ENCODE measurements at regions not wholly inside any gene's neighbourhood (a gene's known extent, or its start where the extent isn't known, plus 50 kb on each side); places are given as distances from the start of the nearest gene placed in this dataset.

- peaks cover 4% of the 10 kb centered on the region for H3K9me3 ChIP-seq (ENCODE audit: control insufficient read depth, low read length)
- no peaks in the 10 kb centered on the region for H3K4me1 ChIP-seq (ENCODE audit: control insufficient read depth, insufficient read depth, low read length, poor library complexity, severe bottlenecking)
- 76 to 88% methylated on average over 6 to 8 of the region's 10 CpGs for WGBS, 2 experiments (ENCODE audit: insufficient coverage in 2 of 2)
- no peaks in the 10 kb centered on the region for H3K36me3 ChIP-seq (ENCODE audit: control insufficient read depth, insufficient read depth, low read length)
- H3K27ac ChIP-seq (ENCODE audit: low read depth, low read length, severe bottlenecking), result no peak overlapping the region
- H3K4me3 ChIP-seq (ENCODE audit: extremely low read depth, insufficient read depth, low read length, poor library complexity, severe bottlenecking), result no peak overlapping the region
These were observed 588.6 kb upstream of the GRAMD2B start for GRCh38 chr5:125834438-125835115.

DNA sequence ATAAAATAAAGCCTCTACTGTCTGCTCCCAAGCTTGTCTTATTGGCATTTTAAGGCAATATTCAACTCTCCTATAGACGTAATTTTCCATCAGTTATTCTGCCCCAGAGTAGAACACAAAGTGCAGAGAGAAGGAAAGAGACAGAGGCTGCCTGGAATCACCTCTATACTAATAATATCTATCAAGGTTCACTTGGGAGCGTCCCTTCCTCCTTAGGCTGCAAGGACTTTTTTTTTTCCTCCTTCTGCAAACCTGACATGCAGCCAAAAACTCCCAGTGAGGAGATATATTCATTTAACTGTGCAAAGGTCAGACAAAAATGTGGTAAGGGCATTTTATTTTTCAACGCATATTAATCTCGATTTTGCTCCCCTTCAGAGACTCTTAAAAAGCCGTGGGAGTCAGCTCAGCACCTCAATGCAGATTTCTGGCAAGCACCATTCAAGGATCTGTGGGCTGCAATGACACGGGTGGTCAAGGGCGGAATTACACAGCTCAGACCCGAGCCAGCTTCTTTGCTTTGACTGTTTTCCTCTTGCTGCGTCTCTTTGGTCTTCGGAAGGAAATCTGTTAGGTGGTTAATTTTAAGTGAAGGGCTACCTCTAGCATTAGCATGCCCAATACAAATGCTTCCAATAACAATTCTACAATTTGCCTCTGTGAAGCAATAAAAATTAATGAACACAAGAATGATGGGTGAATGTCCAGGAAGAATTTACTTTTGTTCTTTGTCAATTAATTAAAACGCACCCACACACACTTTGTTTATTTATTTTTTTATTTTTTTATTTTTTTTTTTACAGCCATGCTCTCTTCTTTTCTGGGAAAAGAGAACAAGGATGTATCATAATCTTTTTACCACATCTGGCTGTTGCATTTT lies 587.7 kb upstream of the GRAMD2B start:
- no peak overlapping the region for H3K4me3 ChIP-seq (ENCODE audit: extremely low read depth, insufficient read depth, low read length, poor library complexity, severe bottlenecking)
- H3K27ac ChIP-seq (ENCODE audit: low read depth, low read length, severe bottlenecking), result no peak overlapping the region
- H3K9me3 ChIP-seq (ENCODE audit: control insufficient read depth, low read length), result peaks cover 4% of the 10 kb centered on the region
- 26 to 38% methylated on average over 6 to 7 of the region's 11 CpGs for WGBS, 2 experiments (ENCODE audit: insufficient coverage in 2 of 2)
- H3K4me1 ChIP-seq (ENCODE audit: control insufficient read depth, insufficient read depth, low read length, poor library complexity, severe bottlenecking), result no peaks in the 10 kb centered on the region
- H3K36me3 ChIP-seq (ENCODE audit: control insufficient read depth, insufficient read depth, low read length), result no peaks in the 10 kb centered on the region

DNA sequence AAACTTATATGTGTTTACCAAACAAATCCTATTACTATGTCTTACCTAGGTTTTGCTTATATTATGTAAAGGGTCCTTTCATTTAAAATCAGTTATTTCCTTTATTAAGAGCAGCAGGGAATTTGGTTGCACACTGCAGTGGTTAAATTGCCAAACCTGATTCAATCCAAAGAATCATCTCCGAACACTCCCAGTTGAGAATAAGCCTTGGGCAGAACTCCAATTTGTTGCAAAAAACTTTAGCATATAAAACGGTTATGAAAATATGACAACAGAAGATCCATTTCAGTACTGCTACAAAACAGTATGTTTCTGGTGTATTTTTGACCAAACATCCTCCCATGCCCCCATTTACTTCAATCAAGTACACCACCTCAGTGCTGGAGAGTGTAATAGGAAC lies 587.0 kb upstream of the GRAMD2B start:
- 83% methylated on average over 1 of the region's 2 CpGs; no CpG with 5 or more reads in 1 of the 2 experiments for WGBS, 2 experiments (ENCODE audit: insufficient coverage in 2 of 2)
- Histone ChIP-seq H3K36me3 (ENCODE audit: control insufficient read depth, insufficient read depth, low read length) (no peaks in the 10 kb centered on the region), H3K9me3 (ENCODE audit: control insufficient read depth, low read length) (peaks cover 2% of the 10 kb centered on the region), H3K4me1 (ENCODE audit: control insufficient read depth, insufficient read depth, low read length, poor library complexity, severe bottlenecking) (no peaks in the 10 kb centered on the region), H3K27ac (ENCODE audit: low read depth, low read length, severe bottlenecking) (no peak overlapping the region), H3K4me3 (ENCODE audit: extremely low read depth, insufficient read depth, low read length, poor library complexity, severe bottlenecking) (no peak overlapping the region)

GRCh38 chr5:125837866-125838265 lies 585.3 kb upstream of the GRAMD2B start:
- no peaks in the 10 kb centered on the region for H3K36me3 ChIP-seq (ENCODE audit: control insufficient read depth, insufficient read depth, low read length)
- no peaks in the 10 kb centered on the region for H3K4me1 ChIP-seq (ENCODE audit: control insufficient read depth, insufficient read depth, low read length, poor library complexity, severe bottlenecking)
- WGBS, 2 experiments (ENCODE audit: insufficient coverage in 2 of 2), result 95 to 100% methylated on average over 1 to 2 of the region's 3 CpGs

DNA sequence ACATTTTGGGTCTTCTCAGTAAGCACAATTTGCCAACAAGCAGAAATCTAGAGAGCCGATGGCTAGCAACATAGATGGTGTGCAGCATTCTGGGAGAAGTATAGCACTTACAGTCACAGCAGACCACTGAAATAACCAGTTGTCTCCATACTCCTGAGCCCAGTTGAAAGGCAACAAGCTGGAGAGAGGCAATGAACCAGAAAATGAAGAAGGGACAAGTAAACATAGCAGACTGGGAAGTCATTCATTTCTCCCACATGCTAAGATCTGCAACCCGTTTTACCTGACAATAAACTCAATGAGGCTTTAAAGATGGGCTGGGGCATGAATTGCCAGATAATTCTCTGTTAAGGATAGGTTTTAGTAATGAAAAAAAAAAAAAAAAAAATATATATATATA lies 575.6 kb upstream of the GRAMD2B start:
- H3K36me3 ChIP-seq (ENCODE audit: control insufficient read depth, insufficient read depth, low read length), result no peaks in the 10 kb centered on the region
- H3K27ac ChIP-seq (ENCODE audit: low read depth, low read length, severe bottlenecking), result no peak overlapping the region
- WGBS, 2 experiments (ENCODE audit: insufficient coverage in 2 of 2), result no CpG with 5 or more reads among the region's 2 CpGs
- no peaks in the 10 kb centered on the region for H3K9me3 ChIP-seq (ENCODE audit: control insufficient read depth, low read length)
- no peaks in the 10 kb centered on the region for H3K4me1 ChIP-seq (ENCODE audit: control insufficient read depth, insufficient read depth, low read length, poor library complexity, severe bottlenecking)
- no peak overlapping the region for H3K4me3 ChIP-seq (ENCODE audit: extremely low read depth, insufficient read depth, low read length, poor library complexity, severe bottlenecking)

More at GRCh38 chr5:125837866-125838265, 585.3 kb upstream of the GRAMD2B start:
- Histone ChIP-seq H3K4me3 (ENCODE audit: extremely low read depth, insufficient read depth, low read length, poor library complexity, severe bottlenecking) (no peak overlapping the region), H3K9me3 (ENCODE audit: control insufficient read depth, low read length) (no peaks in the 10 kb centered on the region), H3K27ac (ENCODE audit: low read depth, low read length, severe bottlenecking) (no peak overlapping the region)

DNA sequence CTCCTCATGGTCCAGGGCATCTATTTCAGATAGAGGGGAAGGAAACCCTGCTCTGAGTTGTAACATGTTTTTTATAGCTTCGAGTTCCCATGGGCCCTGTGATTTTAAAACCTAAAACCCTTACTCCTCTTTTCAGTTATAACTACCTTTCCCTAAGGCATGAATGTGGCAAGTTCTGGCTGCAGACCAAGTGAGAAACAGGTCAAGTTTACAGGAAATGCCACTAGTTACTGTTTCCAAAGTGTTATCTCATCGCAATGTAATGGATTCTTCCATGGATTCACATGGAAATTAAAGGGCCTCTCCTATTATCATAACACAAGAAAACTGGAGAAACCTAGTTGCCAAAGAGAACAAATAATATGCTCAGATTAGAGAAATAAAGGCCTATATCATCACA lies 574.5 kb upstream of the GRAMD2B start:
- 86% methylated on average over 2 of the region's 2 CpGs; no CpG with 5 or more reads in 1 of the 2 experiments for WGBS, 2 experiments (ENCODE audit: insufficient coverage in 2 of 2)

GRCh38 chr5:125856949-125857348 lies 566.3 kb upstream of the GRAMD2B start:
- Histone ChIP-seq H3K4me1 (ENCODE audit: control insufficient read depth, insufficient read depth, low read length, poor library complexity, severe bottlenecking) (no peaks in the 10 kb centered on the region), H3K9me3 (ENCODE audit: control insufficient read depth, low read length) (no peaks in the 10 kb centered on the region), H3K4me3 (ENCODE audit: extremely low read depth, insufficient read depth, low read length, poor library complexity, severe bottlenecking) (no peak overlapping the region), H3K27ac (ENCODE audit: low read depth, low read length, severe bottlenecking) (no peak overlapping the region), H3K36me3 (ENCODE audit: control insufficient read depth, insufficient read depth, low read length) (no peaks in the 10 kb centered on the region)
- no CpG with 5 or more reads among the region's 3 CpGs for WGBS, 2 experiments (ENCODE audit: insufficient coverage in 2 of 2)

More for the DNA sequence above, 574.5 kb upstream of the GRAMD2B start:
- no peaks in the 10 kb centered on the region for H3K4me1 ChIP-seq (ENCODE audit: control insufficient read depth, insufficient read depth, low read length, poor library complexity, severe bottlenecking)
- no peak overlapping the region for H3K27ac ChIP-seq (ENCODE audit: low read depth, low read length, severe bottlenecking)
- no peaks in the 10 kb centered on the region for H3K36me3 ChIP-seq (ENCODE audit: control insufficient read depth, insufficient read depth, low read length)
- H3K4me3 ChIP-seq (ENCODE audit: extremely low read depth, insufficient read depth, low read length, poor library complexity, severe bottlenecking), result no peak overlapping the region
- H3K9me3 ChIP-seq (ENCODE audit: control insufficient read depth, low read length), result no peaks in the 10 kb centered on the region

DNA sequence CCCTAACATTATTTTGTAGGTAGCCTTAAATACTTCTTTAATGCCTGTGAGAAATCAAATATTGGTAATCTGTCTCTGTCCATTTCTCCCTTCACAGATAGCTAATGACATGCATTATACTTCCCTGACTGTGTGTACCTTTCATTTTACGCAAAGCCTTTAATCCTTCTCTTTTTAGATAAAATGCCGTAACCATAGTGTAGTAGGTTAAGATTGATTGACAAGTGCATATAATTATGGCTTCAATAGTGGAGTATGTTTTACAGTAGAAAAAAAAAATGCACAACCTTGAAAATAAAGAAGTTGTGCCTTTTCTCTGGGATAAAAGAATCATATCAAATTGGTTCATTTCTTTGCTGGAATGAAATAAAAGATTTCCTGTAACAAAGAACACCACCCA lies 559.6 kb upstream of the GRAMD2B start:
- WGBS, 2 experiments (ENCODE audit: insufficient coverage in 2 of 2), result no CpG with 5 or more reads among the region's 2 CpGs

DNA sequence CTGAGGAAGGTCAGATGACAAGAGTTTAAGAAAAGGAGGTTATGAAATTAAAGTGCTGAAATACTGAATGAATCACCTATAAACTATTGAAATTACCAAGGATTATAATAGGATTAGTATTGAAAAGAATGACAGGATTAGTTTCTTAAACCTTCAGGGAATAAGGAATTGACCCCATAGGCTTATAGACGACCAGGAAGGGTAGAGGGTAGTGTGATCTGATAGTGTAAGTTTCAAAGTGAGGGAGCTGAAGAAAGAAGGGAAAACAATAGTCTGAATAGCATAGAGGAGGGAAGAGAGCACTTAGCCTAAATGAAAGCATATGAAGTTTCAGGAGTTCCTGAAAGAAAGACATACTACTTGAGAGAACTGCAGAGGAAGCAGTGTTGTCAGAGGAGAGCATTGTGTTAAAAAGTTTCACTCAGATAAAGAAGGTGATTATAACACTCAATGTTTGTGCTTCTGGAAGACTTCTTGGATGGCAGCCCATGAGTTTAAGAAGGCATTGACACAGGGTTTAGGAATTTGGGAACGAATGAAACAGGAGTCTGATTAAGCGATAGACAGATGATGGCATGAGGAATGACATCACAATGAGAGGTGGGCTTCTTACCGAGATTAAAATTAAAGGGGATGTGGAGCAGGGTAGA lies 557.9 kb upstream of the GRAMD2B start:
- WGBS, 2 experiments (ENCODE audit: insufficient coverage in 2 of 2), result 56 to 61% methylated on average over 4 of the region's 4 CpGs
- H3K9me3 ChIP-seq (ENCODE audit: control insufficient read depth, low read length), result no peaks in the 10 kb centered on the region
- H3K27ac ChIP-seq (ENCODE audit: low read depth, low read length, severe bottlenecking), result no peak overlapping the region
- H3K4me3 ChIP-seq (ENCODE audit: extremely low read depth, insufficient read depth, low read length, poor library complexity, severe bottlenecking), result no peak overlapping the region
- H3K4me1 ChIP-seq (ENCODE audit: control insufficient read depth, insufficient read depth, low read length, poor library complexity, severe bottlenecking), result no peaks in the 10 kb centered on the region
- no peaks in the 10 kb centered on the region for H3K36me3 ChIP-seq (ENCODE audit: control insufficient read depth, insufficient read depth, low read length)

More for the DNA sequence above, 559.6 kb upstream of the GRAMD2B start:
- no peaks in the 10 kb centered on the region for H3K36me3 ChIP-seq (ENCODE audit: control insufficient read depth, insufficient read depth, low read length)
- H3K4me1 ChIP-seq (ENCODE audit: control insufficient read depth, insufficient read depth, low read length, poor library complexity, severe bottlenecking), result no peaks in the 10 kb centered on the region
- no peak overlapping the region for H3K27ac ChIP-seq (ENCODE audit: low read depth, low read length, severe bottlenecking)
- no peaks in the 10 kb centered on the region for H3K9me3 ChIP-seq (ENCODE audit: control insufficient read depth, low read length)
- no peak overlapping the region for H3K4me3 ChIP-seq (ENCODE audit: extremely low read depth, insufficient read depth, low read length, poor library complexity, severe bottlenecking)

GRCh38 chr5:125868036-125868435 lies 555.2 kb upstream of the GRAMD2B start:
- Histone ChIP-seq H3K36me3 (ENCODE audit: control insufficient read depth, insufficient read depth, low read length) (no peaks in the 10 kb centered on the region), H3K27ac (ENCODE audit: low read depth, low read length, severe bottlenecking) (no peak overlapping the region), H3K4me3 (ENCODE audit: extremely low read depth, insufficient read depth, low read length, poor library complexity, severe bottlenecking) (no peak overlapping the region), H3K4me1 (ENCODE audit: control insufficient read depth, insufficient read depth, low read length, poor library complexity, severe bottlenecking) (no peaks in the 10 kb centered on the region), H3K9me3 (ENCODE audit: control insufficient read depth, low read length) (no peaks in the 10 kb centered on the region)
- no CpG with 5 or more reads among the region's 1 CpG for WGBS, 2 experiments (ENCODE audit: insufficient coverage in 2 of 2)

Data from mesodermal cell (in vitro differentiated cells).